ENCODE measurements at regions not wholly inside any gene's neighbourhood (a gene's known extent, or its start where the extent isn't known, plus 50 kb on each side); places are given as distances from the start of the nearest gene placed in this dataset.

DNA sequence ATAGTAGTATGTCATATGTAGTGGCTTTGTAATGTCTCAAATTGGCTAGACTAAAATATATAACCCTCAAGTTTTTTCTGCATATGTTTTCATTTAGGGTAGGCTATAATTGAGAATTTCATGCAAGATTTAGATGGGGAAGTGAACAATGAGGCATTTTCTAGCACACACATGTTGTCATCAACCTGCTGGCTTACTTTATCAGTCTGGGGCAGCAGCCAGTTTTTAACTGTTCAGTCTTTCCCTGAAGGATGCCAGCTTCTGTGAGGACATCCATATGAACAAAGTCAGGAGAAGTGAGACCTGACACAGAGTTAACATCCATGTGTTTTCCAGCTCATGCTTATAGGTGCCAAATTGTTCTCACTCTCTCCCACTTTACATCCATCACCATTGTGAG is 74.7 kb upstream of the OLFM3 start:
- no peak overlapping the region for H3K27ac ChIP-seq
- no peaks in the 10 kb centered on the region for H3K4me1 ChIP-seq
- no peaks in the 10 kb centered on the region for H3K36me3 ChIP-seq
- H3K9me3 ChIP-seq, result no peaks in the 10 kb centered on the region
- no peak for DNase-seq
- TF ChIP-seq, protein P1, sequence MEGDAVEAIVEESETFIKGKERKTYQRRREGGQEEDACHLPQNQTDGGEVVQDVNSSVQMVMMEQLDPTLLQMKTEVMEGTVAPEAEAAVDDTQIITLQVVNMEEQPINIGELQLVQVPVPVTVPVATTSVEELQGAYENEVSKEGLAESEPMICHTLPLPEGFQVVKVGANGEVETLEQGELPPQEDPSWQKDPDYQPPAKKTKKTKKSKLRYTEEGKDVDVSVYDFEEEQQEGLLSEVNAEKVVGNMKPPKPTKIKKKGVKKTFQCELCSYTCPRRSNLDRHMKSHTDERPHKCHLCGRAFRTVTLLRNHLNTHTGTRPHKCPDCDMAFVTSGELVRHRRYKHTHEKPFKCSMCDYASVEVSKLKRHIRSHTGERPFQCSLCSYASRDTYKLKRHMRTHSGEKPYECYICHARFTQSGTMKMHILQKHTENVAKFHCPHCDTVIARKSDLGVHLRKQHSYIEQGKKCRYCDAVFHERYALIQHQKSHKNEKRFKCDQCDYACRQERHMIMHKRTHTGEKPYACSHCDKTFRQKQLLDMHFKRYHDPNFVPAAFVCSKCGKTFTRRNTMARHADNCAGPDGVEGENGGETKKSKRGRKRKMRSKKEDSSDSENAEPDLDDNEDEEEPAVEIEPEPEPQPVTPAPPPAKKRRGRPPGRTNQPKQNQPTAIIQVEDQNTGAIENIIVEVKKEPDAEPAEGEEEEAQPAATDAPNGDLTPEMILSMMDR (IDR thresholded peaks at IDR 0.05), result no peak
- TF ChIP-seq POLR2AphosphoS5 (IDR thresholded peaks at IDR 0.05), result no peak
- intact Hi-C loops (cut with DNase I; ENCODE audit: low total_unique reads), result no loop called here
- no peak overlapping the region for H3K4me3 ChIP-seq
- no peaks in the 10 kb centered on the region for H3K27me3 ChIP-seq

- Histone ChIP-seq H3K36me3 (no peaks in the 10 kb centered on the region), H3K4me3 (no peak overlapping the region), H3K27ac (no peak overlapping the region), H3K4me1 (no peaks in the 10 kb centered on the region), H3K27me3 (no peaks in the 10 kb centered on the region), H3K9me3 (no peaks in the 10 kb centered on the region)
- DNase-seq, result no peak
- TF ChIP-seq EP300 (IDR thresholded peaks at IDR 0.05), result no peak
- no peak for TF ChIP-seq POLR2AphosphoS5 (IDR thresholded peaks at IDR 0.05)
- TF ChIP-seq, protein P1 (IDR thresholded peaks at IDR 0.05), result no peak
- TF ChIP-seq POLR2A (IDR thresholded peaks at IDR 0.05), result no peak
- intact Hi-C loops (cut with DNase I; ENCODE audit: low total_unique reads), result no loop called here
- WGBS, 5 donors, result 33 to 56% (median 51%) methylated on average over 1 of the region's 1 CpG
Measured at GRCh38 chr1:102050556-102050955, 53.8 kb upstream of the OLFM3 start.

DNA sequence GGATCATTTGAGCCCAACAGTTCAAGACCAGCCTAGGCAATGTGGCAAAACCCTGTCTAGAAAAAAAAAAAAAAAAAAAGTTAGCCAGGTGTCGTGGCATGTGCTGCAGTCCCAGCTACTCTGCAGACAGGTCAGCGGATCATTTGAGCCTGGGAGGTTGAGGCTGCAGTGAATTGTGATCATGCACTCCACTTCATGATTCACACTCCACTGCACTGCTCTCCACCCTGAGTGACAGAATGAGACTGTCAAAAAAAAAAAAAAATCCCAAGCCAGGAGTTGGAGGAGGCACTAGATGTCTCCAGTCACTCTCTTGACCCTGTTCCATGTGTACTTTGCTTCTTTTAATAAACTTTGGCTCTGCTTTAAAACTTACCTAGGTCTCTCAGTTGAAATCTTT is 51.0 kb upstream of the OLFM3 start:
- Histone ChIP-seq H3K9me3 (no peaks in the 10 kb centered on the region), H3K4me3 (no peak overlapping the region), H3K27ac (no peak overlapping the region), H3K4me1 (no peaks in the 10 kb centered on the region), H3K27me3 (no peaks in the 10 kb centered on the region), H3K36me3 (no peaks in the 10 kb centered on the region)
- intact Hi-C loops (cut with DNase I; ENCODE audit: low total_unique reads), result no loop called here
- no peak for DNase-seq
- TF ChIP-seq POLR2AphosphoS5 (IDR thresholded peaks at IDR 0.05) (no peak), POLR2A (IDR thresholded peaks at IDR 0.05) (no peak), EP300 (IDR thresholded peaks at IDR 0.05) (no peak)
- TF ChIP-seq, protein P1 (IDR thresholded peaks at IDR 0.05), result no peak
- 70 to 93% (median 80%) methylated on average over 2 of the region's 2 CpGs for WGBS, 5 donors

Measured in stomach (tissue), 8 donors.